Endothelial cell of umbilical vein (primary cell): ENCODE measurements at regions not wholly inside any gene's neighbourhood (a gene's known extent, or its start where the extent isn't known, plus 50 kb on each side); places are given as distances from the start of the nearest gene placed in this dataset.

ENCODE experiments used
- CTCF ChIP-seq, 2 donors: IDR thresholded peaks; 1 replicate in 1 of 2; 2 replicates in 1 of 2; pipeline ENCODE4 v1.5.1; 2011; ENCODE audit warnings: low read length in 2 of 2, mild to moderate bottlenecking in 2 of 2, moderate library complexity in 2 of 2, control low read depth in 1 of 2, inconsistent platforms in 1 of 2, low read depth in 1 of 2; ENCODE audit not compliant: insufficient read depth in 1 of 2; ENCODE audit errors: extremely low read depth in 1 of 2
- POLR2AphosphoS5 ChIP-seq: IDR thresholded peaks from 2 replicates; pipeline ENCODE4 v1.6.1; 2012; ENCODE audit warnings: low read depth, mild to moderate bottlenecking, control low read depth, low read length, moderate library complexity; ENCODE audit not compliant: insufficient read depth

GRCh38 chr10:78358982-78359381 lies 325.3 kb downstream of the RPS24 start:
- no peak for TF ChIP-seq POLR2AphosphoS5
- TF ChIP-seq CTCF (IDR thresholded peaks at IDR 0.05; ENCODE audit: extremely low read depth in 1 of 2, insufficient read depth in 1 of 2, low read depth in 1 of 2, low read length in 2 of 2) = no peak
